ENCODE measurements at regions not wholly inside any gene's neighbourhood (a gene's known extent, or its start where the extent isn't known, plus 50 kb on each side); places are given as distances from the start of the nearest gene placed in this dataset.
A peak's percentile ranks its signal among the peaks of the same experiment; 100 is the strongest.
"Not testable (repeated sequence)": the region's sequence is repeated elsewhere in the genome, so short reads cannot be mapped to it uniquely, and the experiment has no call there.

- DNase-seq (ENCODE audit: low read depth) = no peak
Measured at GRCh38 chr4:186775902-186776301, 52.2 kb upstream of the FAT1 start.

DNA sequence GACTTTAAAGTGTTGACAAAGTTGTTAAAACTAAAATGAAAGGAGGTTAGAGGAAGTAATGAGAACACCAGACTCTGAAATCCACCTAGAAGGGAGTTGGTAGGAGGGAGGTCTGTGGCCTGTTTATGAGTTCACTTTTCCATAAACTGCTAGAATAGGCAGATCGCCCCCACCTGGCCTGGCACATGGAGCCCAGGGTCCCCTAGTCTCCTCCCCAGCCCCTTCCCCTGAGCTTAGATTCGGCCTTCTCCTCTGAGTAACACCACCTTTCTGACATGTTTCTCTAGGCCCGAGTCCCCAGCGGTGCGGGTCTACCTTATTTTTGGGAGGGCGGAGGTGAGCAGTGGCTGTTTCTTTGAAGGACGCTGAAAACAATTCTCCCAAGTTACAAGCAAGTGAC, 54.5 kb upstream of the FAT1 start:
- no peak for DNase-seq (ENCODE audit: low read depth)

DNA sequence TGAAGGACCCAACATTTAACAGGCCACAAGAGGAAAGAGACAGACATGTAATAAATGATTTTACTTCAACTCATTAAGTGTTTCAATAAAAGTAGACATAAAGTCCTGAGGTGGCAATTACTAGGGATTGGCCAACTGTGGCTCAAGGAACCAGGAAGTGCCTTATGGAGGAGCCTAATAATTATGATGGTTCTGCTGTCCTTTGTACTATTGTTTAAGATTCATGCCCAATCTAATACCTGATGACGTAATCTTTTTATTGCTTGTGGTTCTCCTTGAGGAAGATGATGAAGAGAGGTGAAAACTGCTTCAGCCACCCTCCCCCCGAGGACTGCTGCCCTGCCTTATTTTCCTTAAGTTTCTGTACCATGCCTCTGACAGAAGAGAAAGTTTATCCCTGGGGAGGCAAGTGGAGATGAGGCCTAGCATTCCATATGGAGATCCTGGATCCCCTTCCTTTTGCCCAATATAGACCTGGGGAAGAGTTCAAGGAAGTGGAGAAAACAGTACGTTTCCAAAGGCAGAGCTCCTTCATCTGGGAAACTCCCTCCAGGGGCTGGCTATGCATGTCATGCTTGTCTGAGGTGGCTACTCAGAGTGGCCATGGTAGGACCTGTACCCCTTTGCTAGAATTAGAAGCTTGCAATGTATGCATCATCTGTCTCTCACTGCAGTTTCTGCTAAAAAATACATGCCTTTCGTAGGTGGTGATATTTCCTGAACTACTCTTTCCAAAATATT, 56.8 kb upstream of the FAT1 start:
- no peak for DNase-seq (ENCODE audit: low read depth)

DNA sequence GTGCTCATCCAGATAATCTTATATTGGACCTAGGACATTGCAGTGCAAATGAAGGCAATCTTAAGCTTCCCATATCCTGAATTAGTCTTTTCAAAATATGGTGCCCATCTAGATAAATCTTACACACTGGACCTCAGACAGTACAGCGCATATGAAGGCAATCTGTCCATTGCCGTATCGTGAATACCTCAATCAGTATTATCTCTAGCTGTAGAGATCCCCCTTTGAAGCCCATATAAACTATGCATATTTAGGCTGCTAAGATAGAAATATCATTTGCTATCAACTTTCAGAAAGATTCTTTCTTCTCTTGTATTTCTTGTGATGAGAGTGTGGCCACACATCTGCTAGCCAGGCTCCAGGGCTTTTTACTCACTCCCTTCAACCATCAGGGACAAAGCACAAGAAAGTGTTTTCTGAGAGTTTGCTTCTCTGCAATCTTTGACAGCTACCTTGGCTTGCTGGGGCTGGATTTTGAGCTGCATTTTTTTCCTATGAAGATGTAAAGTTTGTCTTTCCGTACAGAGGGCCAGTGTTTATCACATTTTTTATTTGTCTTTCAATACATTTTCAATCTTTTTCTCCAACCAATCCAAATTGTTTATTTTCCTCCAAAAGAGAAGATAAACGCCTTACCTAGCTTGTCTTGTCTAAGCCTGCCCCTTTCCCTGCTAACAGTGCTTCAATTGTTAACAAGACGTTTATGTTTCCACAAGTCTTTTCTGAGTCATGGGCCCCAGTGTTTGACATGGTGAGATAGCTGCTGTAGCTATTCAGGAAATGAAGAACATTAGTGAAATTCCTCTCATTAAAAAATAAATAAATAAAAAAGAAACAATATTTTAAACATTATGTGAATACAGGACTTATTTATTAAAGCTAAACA, 57.6 kb upstream of the FAT1 start:
- DNase-seq (ENCODE audit: low read depth) = peak; percentile 70

DNA sequence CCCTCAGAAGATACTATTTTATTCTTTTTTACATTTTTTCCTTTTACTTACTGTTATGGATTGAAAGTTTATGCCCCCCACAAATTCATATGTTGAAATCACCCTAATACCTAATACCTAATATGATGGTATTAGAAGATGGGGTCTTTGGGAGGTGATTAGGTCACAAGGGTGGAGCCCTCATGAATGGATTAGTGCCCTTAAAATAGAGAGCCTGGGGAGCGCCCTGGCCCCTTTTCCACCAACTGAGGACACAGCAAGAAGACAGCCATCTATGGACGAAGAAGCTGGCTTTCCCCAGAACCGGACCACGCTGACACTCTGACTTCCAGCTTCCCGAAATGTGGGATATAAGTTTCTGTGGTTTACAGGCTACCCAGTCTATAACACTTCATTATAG, 58.6 kb upstream of the FAT1 start:
- no peak for DNase-seq (ENCODE audit: low read depth)

DNA sequence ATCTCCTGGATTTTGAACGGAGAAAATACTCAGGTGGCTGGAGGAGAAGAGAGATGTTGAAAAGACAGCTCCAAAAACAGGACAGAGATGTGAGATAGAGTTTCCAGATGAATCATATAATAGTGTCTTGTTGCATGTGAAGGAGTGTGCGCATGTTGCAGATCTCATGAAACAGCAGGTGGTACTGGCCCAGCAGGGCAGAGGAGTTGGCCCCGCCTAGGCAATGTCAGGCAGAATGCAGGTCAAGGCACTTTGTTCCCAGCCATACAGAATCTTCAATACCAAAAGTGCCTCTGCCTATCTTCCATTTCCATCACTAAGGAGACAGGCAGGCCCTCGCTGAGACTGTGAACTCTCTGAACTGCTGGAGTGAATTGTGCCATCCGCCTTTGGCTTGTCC, 63.9 kb upstream of the FAT1 start:
- DNase-seq (ENCODE audit: low read depth) = no peak

DNA sequence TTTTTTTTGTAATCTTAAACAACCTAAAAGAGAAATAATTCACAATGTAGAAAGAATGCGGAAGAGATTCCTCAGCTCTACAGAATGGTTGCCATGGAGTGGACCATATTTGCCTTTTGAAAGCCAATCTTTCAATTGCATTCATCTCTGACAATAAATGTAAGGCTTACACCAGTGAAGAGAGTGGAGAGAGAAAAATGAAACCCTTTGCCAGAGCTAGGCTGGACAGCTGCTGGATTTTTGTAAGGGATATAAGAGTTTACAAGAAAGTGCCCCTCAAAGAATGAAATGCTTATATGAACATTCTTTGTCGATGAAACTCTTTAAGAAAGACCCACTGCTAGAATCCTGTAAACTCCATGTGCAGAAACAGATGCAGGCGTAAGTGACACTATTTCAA, 66.0 kb upstream of the FAT1 start:
- DNase-seq (ENCODE audit: low read depth) = no peak

DNA sequence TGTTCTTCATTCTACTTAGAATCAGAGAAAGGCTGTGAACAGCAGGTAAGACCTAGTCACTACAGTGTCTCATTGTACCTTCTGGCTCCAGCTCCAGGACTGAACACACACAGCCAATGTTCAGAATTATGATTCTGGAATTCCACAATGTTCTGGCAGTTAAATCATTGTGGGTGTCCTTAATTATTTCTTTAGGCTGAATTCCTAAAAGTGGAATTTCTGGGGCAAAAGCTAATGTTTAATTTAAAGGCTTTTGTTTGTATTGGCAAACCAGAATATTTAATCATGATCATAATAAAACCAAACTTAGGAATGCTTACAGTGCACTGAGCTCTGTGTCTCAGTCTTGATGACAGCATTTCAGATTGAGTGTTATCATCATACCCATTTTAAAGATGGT, 67.0 kb upstream of the FAT1 start:
- no peak for DNase-seq (ENCODE audit: low read depth)

DNA sequence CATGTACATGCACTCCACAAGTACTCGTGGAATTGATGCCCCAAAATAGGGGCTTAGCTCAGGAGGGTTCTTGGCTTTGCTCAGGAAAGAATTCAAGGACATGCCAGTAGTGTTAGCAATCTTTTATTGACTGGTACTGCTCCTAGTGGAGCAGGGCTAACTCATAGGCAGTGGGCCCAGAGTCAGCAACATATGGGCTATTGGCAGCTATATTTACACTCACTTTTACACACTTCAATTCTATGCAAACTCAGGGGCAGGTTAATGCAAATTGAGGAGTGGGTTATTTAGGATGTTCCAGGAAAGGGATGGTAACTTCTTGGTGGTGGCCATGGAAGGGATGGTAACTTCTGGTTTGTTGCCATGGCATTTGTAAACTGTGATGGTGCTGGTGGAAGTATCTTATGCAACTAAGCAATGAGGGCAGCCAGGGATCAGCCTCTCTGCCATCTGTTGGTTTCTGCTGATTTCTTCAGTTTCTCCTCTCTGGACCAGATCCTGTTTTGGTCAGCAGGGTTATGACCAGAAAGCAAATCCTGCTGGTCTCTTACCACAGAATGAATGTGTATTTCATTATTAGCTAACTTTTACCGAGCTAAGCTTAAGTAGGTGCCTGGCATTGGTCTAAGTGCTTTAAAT, 69.2 kb upstream of the FAT1 start:
- DNase-seq (ENCODE audit: low read depth) = no peak

DNA sequence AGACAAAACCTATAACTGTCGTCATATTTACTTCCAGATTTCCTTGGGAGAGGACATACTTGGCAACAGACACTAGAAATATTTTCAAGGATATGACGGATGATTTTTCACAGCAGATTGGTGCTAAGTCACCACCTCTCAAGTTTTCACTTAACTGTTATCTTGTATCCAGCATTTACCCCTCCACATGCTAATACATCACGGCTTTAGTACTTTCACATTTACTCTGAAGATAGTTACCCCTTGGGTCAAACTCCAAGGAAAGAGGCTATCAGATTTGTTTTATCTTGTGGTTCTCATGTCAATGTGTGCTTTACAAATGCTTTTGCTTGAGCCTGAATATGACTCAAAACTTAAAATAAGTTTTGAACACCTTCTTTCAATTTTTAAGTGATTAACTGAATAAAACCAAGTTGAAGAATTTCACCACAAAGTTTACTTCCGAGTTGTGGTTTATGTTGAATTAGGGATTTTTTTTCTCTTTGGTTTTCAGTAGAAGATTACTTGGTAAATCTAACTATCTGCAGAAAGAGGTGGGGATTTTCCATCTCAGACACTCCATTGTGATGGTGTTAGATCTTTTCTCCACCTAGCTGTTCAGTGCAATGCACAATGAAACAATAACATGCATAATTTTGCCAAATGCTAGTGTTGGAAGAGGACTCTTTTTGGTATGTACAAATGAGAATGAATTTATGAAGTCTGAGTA, 75.4 kb upstream of the FAT1 start:
- DNase-seq (ENCODE audit: low read depth) = no peak

DNA sequence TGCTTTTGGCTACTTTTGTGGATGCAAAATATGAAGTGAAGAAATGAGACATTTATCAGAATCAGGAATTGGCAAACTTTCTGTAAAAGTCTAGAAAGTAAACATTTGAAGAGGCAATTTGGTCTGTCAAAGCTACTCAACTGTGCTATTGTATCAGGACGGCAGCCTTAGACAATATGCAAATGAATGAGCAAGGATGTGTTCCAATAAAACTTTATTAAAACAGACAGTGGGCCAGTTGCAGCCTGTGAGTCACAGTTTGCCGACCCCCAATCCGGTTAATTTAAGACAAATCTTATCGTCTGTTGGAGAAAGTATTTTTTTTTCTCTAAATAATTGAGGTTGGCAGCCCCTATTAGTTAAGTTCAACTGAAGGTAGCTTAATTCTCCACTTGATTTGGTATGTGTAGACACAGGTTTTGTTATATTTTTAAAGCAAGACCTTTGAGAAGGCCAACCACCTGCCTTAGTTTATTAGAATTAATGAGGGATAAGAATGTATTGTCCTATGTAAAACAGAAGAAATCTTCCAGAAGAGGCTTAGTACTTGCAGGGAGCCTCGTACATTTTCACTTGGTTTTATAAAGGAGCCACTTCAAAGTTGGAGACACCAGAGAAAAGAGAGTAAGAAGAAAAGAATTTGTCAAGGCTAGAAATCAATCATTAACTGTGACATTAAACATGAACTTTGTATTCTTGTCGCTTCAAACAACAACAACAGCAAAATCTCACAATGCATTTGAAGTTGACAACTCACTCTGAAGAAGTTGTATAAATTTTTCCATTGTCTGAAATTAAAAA, 81.6 kb upstream of the FAT1 start:
- DNase-seq (ENCODE audit: low read depth) = no peak

- not testable (repeated sequence) for DNase-seq (ENCODE audit: low read depth)
Measured at GRCh38 chr4:186805917-186806316, 82.3 kb upstream of the FAT1 start.

DNA sequence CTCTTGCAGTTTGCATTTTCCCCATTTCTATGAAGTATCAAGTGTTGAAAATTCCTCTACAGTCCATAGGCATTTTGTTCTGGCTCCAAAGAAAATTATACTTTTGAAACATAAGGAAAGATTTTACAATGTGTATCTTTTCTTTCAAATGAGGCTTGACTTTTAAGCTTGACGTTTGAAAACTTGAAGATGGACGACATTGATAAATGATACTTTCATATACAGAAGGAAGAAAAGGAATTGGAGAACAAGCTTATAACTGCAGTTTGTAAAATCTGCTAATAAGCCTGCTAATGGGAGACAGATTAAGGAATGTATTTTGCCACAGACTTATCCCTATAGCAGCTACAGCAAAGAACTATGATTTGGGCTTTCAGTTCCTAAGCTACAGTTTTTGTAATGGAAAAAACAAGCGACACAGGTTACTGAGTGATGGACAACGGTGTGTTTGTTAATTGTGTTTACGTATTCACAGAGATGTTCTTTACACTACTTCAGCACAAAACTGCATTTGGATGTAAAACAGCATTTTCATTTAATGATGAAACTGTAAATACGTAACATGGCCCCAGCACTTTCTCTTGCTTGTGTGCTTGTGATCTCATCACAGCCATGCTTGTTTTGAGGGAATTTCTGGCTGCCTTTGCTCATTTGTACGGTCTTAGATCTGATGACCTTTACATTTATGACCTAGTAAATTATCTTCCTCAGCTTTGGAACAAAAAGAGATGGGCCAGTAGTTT, 83.2 kb upstream of the FAT1 start:
- no peak for DNase-seq (ENCODE audit: low read depth)

GRCh38 chr4:186807808-186808629, 84.4 kb upstream of the FAT1 start:
- DNase-seq (ENCODE audit: low read depth) = no peak

GRCh38 chr4:186808630-186809018, 85.0 kb upstream of the FAT1 start:
- peak; percentile 83 for DNase-seq (ENCODE audit: low read depth)

GRCh38 chr4:186809070-186809469, 85.4 kb upstream of the FAT1 start:
- no peak for DNase-seq (ENCODE audit: low read depth)

GRCh38 chr4:186810613-186811150, 87.0 kb upstream of the FAT1 start:
- DNase-seq (ENCODE audit: low read depth) = no peak

- no peak for DNase-seq (ENCODE audit: low read depth)
Measured at GRCh38 chr4:186812592-186812991, 88.9 kb upstream of the FAT1 start.

- no peak for DNase-seq (ENCODE audit: low read depth)
Measured at GRCh38 chr4:186813377-186814068, 89.9 kb upstream of the FAT1 start.
